H1 (cell line): ENCODE measurements at regions not wholly inside any gene's neighbourhood (a gene's known extent, or its start where the extent isn't known, plus 50 kb on each side); places are given as distances from the start of the nearest gene placed in this dataset.

Experiments used
- BCL11A ChIP-seq, 2 experiments: IDR thresholded peaks; one replicate each; pipeline ENCODE4 v1.6.1; 2011; ENCODE audit warnings: low read depth in 2 of 2, low read length in 2 of 2, mild to moderate bottlenecking in 2 of 2
- KDM5A ChIP-seq: fragments of 200-600 bp; IDR thresholded peaks from 2 replicates; pipeline ENCODE4 v1.7.1; 2012; ENCODE audit warnings: mild to moderate bottlenecking, low read length, inconsistent platforms, mixed read lengths
- SP2 ChIP-seq: IDR thresholded peaks from 2 replicates; pipeline ENCODE4 v1.6.1; 2012; ENCODE audit warnings: mild to moderate bottlenecking, low read length, inconsistent platforms

- TF ChIP-seq BCL11A (IDR thresholded peaks at IDR 0.05; ENCODE audit: low read depth in 2 of 2, low read length in 2 of 2) (no peak), SP2 (no peak), KDM5A (no peak)
Observed at GRCh38 chr12:88298014-88298682, 156.0 kb downstream of the TMTC3 start (continued).
